ENCODE measurements at regions not wholly inside any gene's neighbourhood (a gene's known extent, or its start where the extent isn't known, plus 50 kb on each side); places are given as distances from the start of the nearest gene placed in this dataset.
A peak's percentile ranks its signal among the peaks of the same experiment; 100 is the strongest.

DNA sequence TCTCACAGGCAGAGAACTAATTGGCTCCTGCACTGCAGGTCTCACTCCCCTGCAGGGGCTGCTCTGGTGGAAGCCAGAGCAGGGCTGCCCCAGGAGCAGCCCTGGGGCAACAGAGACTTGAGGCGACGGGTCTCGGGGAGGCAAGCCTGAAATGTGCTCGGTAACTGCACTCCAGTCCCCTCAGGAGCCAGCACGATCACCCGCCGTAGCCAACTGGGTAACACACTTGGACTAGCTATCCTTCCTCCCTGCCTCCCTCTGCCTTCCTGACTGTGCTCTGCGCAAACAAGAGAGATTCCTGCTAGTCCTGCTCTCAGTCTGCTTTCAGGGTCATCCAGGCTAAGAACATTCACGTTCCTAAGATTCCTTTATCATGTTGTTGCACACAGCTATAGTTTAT lies 140.7 kb upstream of the NSMCE3 start:
- intact Hi-C loops (cut with DNase I, micrococcal nuclease): no loop called here
- DNase-seq (no peak), ATAC-seq (no peak)

DNA sequence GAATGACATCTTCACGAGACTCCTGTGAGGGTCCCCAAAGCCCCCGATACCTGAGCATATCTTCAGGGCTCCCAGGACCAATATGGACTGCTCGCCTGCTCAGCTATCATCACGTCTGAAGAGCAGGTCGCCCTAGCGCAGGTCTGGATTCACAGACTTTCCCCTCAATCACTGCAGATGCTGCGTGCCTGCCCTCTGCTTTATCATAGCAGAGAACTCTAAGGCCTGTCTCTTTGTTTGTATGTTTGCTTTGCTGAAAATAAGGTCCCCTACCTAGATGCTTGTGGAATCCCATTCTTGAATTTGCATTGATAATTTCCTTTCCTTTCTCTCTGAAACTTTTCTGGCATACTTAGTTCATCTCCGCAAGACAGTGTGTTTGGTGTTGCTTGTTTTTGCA lies 140.3 kb upstream of the NSMCE3 start:
- intact Hi-C loops (cut with DNase I, micrococcal nuclease): no loop called here
- no peak for DNase-seq
- no peak for ATAC-seq

DNA sequence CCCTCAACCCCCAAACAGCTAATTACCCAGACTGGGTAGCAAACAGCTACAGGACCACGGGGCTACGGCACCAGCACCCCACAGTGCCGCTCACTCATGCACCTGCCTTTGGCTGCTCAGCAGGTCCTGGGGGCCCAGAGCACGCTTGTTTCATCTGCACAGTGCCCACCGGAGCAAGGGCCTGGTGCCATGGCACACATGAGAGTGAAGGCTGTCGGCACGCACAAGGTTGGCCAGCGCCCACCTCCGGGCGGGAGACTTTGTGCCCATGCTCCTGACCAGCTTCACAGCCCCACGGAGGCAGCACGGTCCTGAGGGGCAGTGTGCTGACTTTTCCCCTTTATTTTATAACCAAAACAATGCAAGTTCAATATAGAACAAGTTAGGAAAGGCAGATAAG lies 135.9 kb upstream of the NSMCE3 start:
- intact Hi-C loops (cut with DNase I, micrococcal nuclease): no loop called here
- no peak for ATAC-seq
- no peak for DNase-seq

DNA sequence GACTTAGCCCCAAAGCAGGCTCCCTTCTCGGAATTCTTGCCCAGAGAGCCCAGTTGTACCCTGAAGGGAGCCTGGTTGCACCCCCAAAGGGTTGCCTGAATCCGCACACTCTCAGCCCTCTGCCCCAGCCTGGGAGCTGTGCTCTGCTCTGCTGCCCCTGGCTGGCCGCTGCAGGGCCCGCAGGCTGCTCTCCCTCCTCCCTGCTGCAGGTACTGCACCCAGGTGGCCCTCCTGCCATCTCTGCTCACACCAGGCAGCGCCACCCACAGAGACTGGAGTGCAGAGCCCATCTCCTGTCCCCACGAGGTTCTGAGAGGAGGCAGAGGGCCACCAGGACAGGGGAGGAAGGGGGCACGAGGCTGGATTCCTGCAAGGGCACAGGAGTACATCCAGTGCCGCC lies 134.2 kb upstream of the NSMCE3 start:
- peak; percentile 65 for ATAC-seq
- no peak for DNase-seq
- intact Hi-C loops (cut with DNase I, micrococcal nuclease): no loop called here

DNA sequence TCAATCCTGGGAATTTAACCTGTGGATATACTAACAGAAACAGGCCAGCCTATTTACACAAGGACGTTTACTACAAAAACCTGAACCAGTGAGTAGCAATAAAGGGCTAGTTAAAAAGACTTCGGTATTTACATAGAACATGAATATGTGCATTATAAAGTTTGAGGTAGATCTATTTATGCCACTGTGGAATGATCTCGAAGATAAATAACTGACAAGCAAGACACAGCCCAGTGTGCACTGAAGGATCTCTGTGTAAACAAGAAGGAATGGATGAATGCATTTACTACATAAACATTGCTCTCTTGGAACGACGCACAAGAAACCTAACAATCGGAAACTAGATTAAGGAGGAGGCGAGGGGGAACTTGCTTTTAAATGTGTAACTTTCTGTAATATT lies 132.0 kb upstream of the NSMCE3 start:
- intact Hi-C loops (cut with DNase I, micrococcal nuclease): no loop called here
- no peak for DNase-seq
- peak; percentile 89 for ATAC-seq

DNA sequence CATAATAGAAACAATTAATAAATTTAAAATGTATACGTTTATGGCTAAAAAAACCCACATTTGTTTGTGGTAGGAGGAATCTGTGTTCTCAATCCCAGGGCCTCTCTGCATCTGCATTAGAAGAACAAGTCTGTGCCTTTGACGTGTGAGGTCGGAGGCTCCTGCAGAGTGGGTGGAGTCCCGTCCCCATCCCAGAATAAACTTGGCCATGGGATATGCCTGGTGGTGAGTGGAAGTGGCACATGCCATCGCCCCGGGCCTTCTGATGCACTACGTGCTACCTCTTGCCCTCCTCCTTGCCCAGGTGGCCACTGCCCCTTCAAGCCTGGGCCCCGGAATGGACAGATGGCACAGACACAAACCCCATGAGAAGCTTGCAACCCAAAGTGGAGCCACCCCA lies 131.1 kb upstream of the NSMCE3 start:
- intact Hi-C loops (cut with DNase I, micrococcal nuclease): no loop called here
- no peak for ATAC-seq

DNA sequence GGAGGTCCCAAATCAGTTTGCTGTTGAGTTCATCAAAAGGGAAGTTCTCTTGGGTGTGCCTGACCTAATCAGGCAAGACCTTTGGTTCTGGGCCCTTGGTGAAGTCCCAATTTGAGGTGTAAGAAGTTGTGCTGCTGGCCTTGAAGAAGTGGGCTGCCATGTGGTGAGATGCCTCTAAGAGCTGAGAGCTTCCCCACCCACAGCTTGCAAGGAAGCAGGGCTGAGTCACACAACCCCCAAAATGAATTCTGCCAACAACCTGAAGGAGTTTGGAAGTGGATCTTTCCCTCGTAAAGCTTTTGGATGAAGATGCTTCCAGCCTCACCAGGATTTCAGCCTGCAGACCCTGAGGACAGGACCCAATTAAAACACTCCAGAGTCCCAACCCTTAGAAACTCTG lies 129.3 kb upstream of the NSMCE3 start:
- DNase-seq (no peak), ATAC-seq (no peak)
- intact Hi-C loops (cut with DNase I, micrococcal nuclease): no loop called here

More for the DNA sequence above, 131.1 kb upstream of the NSMCE3 start:
- DNase-seq: no peak

DNA sequence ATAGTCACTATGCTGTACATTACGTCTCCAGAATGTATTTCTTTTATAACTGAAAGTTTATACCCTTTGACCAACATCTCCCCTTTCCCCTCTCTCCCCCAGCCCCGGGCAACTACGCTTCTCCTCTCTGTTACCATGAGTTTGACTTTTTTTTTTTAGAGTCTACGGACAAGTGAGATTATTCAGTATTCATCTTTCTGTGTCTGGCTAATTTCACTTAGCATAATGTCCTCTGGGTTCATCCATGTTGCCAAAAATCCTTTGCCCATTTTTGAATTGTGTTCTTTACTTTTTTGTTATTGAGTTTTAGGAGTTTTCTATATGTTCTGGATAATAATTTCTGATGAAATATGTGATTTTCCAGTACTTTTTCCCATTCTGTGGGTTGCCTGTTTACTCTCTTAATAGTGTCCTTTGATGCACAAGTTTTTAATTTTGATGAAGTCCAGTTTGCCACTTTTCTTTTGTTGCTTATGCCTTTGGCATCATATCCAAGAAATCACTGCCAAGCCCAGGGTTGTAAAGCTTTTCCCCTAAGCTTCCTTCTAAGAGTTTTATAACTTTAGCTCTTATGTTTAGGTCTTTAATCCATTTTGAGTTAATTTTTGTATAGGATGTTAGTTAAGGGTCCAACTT lies 126.7 kb upstream of the NSMCE3 start:
- no peak for ATAC-seq
- intact Hi-C loops (cut with DNase I, micrococcal nuclease): no loop called here
- DNase-seq: no peak

DNA sequence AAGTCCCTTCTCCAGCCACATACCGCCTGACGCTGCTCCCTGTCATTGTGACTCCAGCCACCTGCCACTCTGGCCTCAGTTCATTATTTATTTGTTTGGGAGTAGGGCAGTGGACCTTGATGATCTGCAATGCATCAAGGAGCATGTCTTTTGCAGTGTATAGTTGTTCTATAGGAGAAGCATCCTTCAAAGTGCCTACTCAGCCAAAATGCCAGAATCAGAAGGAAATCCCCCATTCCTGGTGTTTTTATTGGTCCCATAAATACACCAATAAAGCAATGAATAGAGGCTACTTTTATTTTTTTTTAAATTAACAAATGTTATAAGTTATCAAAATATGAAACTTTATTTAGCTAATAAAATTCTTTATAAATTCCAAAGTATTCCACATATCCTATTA lies 123.8 kb upstream of the NSMCE3 start:
- no peak for DNase-seq
- no peak for ATAC-seq
- intact Hi-C loops (cut with DNase I, micrococcal nuclease): no loop called here

DNA sequence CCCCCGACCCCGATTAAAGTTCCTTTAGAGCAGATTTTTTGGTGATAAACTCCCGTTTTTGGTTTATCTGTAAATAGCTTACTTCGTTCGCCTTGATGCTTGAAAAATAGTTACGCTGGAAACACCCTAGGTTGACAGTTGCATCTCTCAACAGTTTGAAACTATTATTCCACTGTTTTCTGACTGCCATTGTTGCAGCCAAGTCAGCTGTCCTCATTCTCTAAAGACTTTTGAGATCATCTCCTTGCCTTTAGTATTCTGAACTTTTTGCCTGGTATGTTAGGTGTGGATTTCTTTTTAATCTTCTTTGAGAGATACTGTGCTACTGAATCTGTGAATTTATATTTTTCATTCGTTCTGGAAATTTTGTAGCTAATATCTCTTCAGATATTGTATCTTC lies 122.7 kb upstream of the NSMCE3 start:
- no peak for DNase-seq
- intact Hi-C loops (cut with DNase I, micrococcal nuclease): no loop called here
- ATAC-seq: no peak

DNA sequence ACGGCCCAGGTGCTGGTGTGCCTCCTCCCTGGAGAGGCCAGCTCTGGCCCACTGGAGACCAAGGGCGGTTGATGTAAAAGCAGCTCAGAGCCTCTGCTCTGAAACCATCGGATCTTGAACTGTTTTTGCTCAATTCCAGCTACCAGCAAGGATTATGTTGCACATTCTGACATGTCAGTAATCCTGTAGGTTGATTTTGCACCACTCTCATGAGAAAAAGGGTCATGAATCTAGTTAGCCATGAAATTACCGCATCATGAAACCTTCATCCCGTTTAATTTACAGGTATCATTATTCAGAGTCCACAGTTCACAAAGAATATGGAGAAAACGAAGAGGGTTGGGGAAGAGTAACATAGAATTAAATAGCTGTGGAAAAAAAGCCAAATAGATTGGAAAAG lies 120.4 kb upstream of the NSMCE3 start:
- DNase-seq (no peak), ATAC-seq (no peak)
- intact Hi-C loops (cut with DNase I, micrococcal nuclease): no loop called here

DNA sequence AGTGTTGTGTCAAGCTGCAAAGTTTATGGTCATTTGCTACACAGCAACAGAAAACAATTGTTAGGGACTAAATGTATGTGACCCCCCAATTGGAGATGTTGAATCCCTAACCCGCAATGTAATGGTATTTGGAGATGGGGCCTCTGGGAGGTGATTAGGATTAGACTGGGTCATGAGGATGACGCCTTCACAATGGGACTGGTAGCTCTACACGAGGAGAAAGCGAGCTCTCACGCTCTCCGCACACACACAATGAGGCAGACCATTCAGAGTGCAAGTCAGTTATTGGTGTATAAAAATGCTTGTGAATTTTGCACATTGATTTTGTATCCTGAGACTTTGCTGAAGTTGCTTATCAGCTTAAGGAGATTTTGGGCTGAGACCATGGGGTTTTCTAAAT lies 116.9 kb upstream of the NSMCE3 start:
- intact Hi-C loops (cut with DNase I, micrococcal nuclease): no loop called here
- ATAC-seq (no peak), DNase-seq (no peak)

DNA sequence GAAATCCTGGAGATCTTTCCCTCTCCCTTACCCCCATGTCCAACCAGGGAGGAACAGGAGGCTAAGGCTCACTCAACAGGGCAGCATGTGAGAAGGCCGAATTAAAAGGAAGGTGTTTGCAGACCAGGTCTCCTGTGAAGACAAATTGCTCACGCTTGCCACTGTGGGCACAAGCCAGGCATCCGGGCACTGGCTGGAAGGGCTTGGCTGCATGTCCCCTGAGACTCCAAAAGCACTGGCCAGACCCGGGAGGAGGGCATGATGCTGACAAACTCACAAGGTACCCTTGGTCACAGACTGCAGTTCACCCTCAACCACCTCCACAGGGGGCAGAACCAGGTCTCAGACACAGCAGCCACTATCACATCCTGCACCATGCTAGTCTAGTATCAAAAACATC lies 113.7 kb upstream of the NSMCE3 start:
- intact Hi-C loops (cut with DNase I, micrococcal nuclease): no loop called here
- ATAC-seq: no peak
- no peak for DNase-seq

DNA sequence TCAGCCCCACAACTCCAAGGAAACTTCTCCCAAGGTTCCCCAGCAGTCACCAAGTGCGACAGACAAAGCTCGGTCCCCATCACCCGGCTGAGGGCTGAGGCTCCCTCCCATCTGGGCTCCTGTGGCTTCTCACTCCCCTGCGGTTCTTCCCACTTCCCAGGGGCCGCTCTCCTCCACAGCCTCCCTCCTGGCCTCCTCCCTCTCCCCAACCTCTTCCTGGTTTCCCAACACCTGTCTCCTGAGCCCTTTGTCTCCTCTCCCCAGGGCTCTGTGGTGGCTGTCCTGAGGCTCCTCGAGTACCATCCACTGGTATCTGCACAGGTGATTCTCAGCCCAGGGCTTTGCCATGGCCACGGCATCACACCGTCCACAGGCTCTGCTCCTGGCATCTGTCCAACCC lies 113.2 kb upstream of the NSMCE3 start:
- ATAC-seq: no peak
- DNase-seq: no peak
- intact Hi-C loops (cut with DNase I, micrococcal nuclease): no loop called here

DNA sequence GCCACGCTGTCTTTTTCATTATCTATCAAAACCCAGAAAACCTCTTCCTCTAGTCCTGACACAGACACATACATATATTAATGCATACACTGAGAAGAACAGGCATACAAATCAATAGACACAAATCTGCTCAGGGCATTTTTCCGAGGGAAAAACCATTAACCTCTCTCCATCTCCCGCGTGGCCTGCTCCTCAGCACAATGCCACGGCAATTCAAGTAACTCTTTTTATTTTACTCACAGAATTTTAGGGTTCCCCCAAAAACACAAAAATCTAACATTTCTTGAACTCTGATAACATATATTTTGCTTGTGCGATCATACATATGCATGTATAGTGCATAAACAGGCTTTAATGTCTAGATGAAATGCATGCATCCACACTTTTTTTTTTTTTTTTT lies 110.8 kb upstream of the NSMCE3 start:
- ATAC-seq (no peak), DNase-seq (no peak)
- intact Hi-C loops (cut with DNase I, micrococcal nuclease): no loop called here

DNA sequence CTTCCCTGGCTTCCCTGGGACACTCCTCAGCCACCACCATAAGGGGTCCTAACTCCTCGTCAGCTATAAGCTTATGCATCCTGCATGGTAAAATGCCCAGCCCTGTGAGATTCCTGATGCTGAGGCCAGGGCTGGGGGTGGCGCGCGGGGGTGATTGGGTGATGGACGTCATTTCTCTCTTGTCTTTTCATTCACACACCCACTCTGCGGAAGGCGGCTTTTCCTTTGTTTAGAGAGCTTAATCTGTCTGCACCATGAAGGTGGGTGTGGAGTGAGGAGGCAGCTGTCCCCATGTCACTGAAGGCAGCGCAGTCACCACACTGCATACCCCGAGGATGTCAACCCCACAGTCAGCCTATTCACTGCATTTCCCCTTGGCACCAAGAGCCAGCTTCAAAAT lies 110.0 kb upstream of the NSMCE3 start:
- intact Hi-C loops (cut with DNase I, micrococcal nuclease): no loop called here
- ATAC-seq (no peak), DNase-seq (no peak)

DNA sequence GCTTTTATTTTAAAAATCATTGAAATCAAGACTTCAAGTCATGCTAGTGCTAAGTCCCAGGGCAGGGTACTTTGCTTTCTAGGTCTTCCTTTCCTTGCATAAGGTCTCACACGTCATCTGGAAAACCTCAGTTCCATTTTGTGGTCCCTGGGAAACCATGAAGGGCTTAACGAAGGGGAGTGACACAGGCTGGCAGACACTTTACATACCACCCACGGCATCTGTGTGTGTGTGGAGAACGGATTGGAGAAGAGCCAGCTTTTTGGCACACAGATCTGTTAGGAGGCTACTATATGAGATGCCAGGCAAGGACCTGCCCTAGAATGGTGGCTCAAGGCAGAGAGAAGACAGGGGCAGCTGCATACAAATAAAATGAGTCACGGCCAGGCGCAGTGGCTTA lies 107.5 kb upstream of the NSMCE3 start:
- DNase-seq: no peak
- intact Hi-C loops (cut with DNase I, micrococcal nuclease): no loop called here
- ATAC-seq: no peak

DNA sequence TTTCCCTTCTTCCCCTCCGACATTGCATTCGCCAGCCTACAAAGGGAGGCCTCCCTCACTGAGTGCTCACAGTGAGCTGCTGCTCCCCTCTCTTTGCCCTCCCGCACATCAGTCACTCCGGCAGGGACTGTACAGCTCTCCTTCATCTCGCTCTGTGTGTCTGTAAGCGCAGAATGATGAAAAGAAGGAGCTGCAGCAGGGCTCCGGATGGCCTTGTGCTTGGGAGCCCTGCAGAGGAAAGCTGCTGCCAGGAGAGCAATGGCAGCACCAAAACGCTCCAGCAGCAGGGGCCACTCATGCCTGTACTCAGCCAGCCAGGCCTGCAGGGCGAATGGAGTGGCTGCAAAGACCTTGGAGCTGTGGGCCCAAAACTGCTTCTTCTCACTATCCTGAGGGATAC lies 107.0 kb upstream of the NSMCE3 start:
- DNase-seq (no peak), ATAC-seq (no peak)
- intact Hi-C loops (cut with DNase I, micrococcal nuclease): no loop called here

DNA sequence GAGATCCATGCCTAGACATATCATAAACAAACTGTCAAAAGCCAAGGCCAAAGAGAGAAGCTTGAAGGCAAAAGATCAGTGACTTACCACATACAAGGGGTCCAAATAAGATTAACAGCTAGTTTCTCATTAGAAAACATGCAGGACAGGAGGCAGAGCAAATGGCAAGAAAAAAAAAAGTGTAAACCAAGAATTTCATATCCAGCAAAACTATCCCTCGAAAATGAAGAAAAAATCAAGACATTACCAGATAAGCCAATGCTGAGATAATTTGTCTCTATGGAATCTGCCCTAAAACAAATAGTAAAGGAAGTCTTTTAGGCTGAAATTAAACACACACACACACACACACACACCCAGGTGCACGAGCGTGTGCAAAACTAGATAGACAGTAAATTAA lies 99.6 kb upstream of the NSMCE3 start:
- intact Hi-C loops (cut with DNase I, micrococcal nuclease): no loop called here
- ATAC-seq: no peak
- DNase-seq: no peak

DNA sequence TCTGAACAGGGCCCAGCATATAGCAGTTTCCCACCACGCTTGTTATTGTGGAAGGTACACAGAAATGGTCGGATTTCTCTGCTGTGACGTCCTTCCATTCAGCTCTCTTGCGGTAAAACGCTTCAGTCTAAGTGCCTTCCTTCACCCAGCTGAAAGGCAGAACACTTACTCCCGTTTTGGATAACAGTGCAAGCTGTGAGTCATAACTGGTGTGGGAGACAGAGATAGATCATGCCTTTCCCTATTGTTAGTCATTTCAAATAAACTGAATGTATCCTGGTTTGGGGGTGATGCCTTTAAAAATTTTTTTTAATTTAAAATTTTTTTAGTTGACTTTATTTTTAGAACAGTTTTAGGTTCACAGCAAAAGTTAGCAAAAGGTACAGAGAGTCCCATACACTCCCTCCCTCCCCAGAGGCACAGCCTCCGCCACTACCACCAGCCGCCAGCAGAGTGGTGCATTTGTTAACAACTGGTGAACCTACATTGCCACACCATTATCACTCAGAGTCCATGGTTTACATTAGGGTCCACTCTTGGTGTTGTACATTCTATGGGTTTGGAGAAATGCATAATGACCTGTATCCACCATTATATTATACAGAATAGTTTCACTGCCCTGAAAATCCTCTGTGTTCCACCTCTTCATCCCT lies 94.9 kb upstream of the NSMCE3 start:
- intact Hi-C loops (cut with DNase I, micrococcal nuclease): no loop called here
- ATAC-seq (peak; percentile 74), DNase-seq (peak in 1 of 2 donors; percentile 18)

DNA sequence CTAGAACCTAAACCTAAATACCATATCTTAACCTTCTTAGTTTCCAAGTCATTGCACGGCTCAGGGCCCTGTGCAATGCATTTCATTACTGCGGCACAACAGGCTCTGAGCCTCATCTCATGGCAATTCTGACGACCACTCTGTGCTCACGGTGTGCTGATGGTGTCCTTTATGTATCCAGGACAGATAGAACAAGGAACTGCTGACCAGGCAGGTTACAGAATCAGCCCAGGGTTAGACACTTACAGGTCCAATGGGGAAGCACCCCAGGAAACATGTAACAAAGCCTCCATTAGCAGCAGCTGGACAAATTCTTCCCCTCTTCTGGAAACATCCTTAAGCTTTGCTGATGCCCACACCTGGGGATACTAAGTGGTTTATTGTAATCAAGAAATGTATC lies 91.9 kb upstream of the NSMCE3 start:
- ATAC-seq (no peak), DNase-seq (no peak)
- intact Hi-C loops (cut with DNase I, micrococcal nuclease): no loop called here

Data from left colon (tissue), 2 donors.